ENCODE measurements at regions not wholly inside any gene's neighbourhood (a gene's known extent, or its start where the extent isn't known, plus 50 kb on each side); places are given as distances from the start of the nearest gene placed in this dataset.
A peak's percentile ranks its signal among the peaks of the same experiment; 100 is the strongest.
"Not testable (repeated sequence)": the region's sequence is repeated elsewhere in the genome, so short reads cannot be mapped to it uniquely, and the experiment has no call there.

DNA sequence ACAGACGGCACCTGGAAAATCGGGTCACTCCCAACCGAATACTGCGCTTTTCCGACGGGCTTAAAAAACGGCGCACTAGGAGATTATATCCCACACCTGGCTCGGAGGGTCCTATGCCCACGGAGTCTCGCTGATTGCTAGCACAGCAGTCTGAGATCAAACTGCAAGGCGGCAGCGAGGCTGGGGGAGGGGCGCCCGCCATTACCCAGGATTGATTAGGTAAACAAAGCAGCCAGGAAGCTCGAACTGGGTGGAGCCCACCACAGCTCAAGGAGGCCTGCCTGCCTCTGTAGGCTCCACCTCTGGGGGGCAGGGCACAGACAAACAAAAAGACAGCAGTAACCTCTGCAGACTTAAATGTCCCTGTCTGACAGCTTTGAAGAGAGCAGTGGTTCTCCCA lies 64.5 kb downstream of the SLC30A10 start:
- DNase-seq (ENCODE audit: low read depth) = not testable (repeated sequence)

- no peak for DNase-seq (ENCODE audit: low read depth)
Observed at GRCh38 chr1:219862366-219862765, 66.0 kb downstream of the SLC30A10 start.

DNA sequence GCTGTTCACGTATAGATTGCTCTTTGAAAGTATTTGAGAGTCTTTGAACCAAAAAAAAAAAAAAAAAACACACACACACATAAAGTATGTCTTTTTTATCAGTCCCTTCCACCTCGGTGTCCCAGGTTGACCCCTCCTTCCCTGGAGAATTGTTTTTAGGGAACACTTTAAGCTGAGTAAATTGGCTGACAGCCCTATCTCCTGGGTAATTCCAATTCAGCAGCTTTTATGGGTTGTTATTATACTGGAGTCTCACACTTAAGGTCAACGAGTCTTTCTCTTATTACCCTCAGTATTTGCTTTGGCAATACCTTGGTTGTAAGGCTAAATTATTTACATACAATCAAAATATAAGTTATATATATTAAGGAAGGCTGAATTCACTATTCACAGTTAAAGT lies 69.4 kb downstream of the SLC30A10 start:
- DNase-seq (ENCODE audit: low read depth) = no peak

DNA sequence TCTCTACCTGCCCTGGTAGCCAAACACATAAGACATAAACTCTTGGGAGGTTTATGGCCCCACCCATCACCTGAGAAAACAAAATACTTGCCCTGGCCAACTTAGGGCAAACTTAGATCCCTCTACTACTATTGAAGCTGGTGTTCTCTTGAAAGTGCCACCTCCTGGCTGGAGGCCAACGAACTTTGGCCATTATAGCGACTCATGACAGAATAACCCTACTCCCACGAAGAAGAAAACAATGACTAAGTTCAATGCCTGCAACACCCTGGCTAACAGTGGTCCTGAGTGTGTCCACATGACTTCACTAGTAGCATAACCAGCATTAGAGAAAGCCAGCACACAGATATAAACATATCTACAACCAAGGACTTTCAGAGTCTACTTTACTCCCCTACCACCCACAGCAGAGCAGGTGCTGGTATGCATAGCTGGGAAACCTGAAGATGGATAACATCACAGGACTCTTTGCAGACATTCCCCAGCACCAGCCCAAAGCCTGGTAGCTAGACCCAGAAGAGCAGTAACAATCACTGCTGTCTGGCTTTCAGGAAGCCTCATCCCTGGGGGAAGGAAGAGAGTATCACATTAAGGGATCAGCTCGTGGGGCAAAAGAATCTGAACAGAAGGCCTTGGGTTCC lies 81.0 kb downstream of the SLC30A10 start:
- no peak for DNase-seq (ENCODE audit: low read depth)

GRCh38 chr1:219839595-219839994 lies 88.8 kb downstream of the SLC30A10 start:
- DNase-seq (ENCODE audit: low read depth) = not testable (repeated sequence)

- DNase-seq (ENCODE audit: low read depth) = no peak
Observed at GRCh38 chr1:219837994-219838294, 90.4 kb downstream of the SLC30A10 start.

- DNase-seq (ENCODE audit: low read depth) = peak; percentile 11
Observed at GRCh38 chr1:219837274-219837993, 90.9 kb downstream of the SLC30A10 start.

DNA sequence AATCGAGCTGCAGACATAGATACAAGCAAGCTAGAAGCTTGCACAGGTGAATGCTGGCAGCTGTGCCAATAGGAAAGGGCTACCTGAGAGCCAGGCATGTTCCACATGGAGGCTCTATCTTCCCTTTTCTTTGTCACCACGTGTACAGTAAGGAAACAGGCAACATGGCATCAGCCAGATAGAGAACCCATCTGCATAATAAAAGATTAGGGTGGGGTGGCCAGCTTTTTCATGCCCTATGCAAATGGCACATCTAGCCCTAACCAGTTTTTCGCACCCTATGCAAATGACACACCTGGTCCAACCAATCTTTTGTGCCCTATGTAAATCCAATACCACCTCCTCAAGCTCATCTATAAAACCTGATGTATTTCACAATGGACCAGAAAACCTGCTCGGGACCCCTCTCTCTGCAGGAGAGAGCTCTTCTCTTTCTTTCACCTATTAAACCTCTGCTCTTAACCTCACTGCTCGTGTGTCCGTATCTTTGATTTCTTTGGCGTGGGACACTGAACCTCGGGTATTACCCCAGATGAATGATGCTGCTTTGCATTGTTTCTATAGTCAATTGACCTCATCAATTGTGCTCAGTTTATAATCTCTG lies 93.9 kb downstream of the SLC30A10 start:
- DNase-seq (ENCODE audit: low read depth) = no peak

GRCh38 chr1:219833214-219833815 lies 95.0 kb downstream of the SLC30A10 start:
- no peak for DNase-seq (ENCODE audit: low read depth)

DNA sequence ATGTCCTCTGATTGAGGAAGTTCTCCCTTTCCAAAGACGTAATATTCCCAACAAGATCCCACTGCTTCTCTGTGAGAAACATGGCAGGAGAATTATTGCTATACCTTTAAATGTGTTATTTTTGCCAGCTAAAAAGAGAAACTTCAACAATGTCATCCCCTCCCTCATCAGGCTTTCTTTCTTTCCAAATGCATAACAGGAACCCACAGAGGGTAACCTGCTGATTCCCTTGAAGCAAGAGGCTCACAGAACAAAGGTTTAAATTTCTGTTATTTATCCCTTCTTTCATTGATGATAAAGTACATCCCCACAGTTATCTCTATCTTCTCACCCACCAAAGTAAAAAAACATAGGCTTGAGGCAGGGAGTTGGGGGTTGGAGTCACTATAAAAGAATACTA lies 102.1 kb downstream of the SLC30A10 start:
- no peak for DNase-seq (ENCODE audit: low read depth)

GRCh38 chr1:219825355-219825754 lies 103.0 kb downstream of the SLC30A10 start:
- no peak for DNase-seq (ENCODE audit: low read depth)

DNA sequence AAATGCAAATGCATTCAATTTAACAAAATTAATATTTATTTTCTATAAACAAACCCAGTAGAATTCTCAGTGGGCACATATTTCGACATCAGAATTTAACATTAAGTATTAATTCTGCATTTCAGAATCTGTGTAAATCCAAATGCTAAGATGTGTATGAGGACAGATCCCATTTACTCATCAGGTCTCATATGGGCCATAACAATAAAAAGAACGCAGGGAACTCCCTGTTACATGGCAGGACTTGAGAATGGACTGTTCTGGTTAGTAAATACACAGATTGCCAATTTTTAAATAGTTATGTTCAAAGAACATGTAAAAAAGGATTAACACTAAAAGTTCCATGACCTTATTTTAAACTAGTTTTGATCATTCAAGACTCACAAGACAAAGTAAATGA lies 104.0 kb downstream of the SLC30A10 start:
- no peak for DNase-seq (ENCODE audit: low read depth)

GRCh38 chr1:219820551-219820950 lies 107.8 kb downstream of the SLC30A10 start:
- no peak for DNase-seq (ENCODE audit: low read depth)

GRCh38 chr1:219817914-219818313 lies 110.4 kb downstream of the SLC30A10 start:
- DNase-seq (ENCODE audit: low read depth) = no peak

GRCh38 chr1:219813294-219813693 lies 115.1 kb downstream of the SLC30A10 start:
- DNase-seq (ENCODE audit: low read depth) = no peak

DNA sequence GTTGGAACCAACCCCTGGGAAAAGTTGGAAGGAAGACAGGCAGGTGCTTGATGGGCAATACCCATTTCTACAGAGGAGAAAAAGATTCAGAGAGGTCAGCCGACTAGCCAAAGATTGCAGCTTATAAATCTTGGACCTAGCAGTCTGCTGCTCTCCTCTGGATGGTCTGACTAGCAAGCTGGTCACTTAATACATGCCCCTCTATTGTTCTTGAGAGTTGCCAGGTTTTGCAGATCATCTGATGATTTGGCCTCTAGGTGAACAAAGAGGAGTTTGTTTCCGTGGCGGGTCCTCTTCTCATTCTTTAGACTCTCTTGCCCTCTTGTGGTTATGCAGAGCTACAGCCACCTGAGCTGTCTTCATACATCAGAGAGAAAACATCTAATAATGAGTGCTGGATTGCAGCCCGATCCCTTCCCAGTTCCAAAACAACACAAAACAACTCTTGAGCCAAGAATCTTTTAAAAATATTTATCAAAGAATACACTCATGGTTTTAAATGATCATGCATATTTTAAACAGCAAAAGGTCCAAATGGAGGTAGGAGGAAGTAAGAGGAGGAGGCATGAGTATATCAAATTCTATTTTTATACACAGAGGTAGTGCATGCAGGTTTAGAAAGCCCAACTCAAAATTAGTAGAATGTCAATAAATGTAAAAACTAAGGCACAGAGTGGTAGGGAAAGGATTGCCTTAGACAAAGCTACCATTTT lies 115.7 kb downstream of the SLC30A10 start:
- no peak for DNase-seq (ENCODE audit: low read depth)

DNA sequence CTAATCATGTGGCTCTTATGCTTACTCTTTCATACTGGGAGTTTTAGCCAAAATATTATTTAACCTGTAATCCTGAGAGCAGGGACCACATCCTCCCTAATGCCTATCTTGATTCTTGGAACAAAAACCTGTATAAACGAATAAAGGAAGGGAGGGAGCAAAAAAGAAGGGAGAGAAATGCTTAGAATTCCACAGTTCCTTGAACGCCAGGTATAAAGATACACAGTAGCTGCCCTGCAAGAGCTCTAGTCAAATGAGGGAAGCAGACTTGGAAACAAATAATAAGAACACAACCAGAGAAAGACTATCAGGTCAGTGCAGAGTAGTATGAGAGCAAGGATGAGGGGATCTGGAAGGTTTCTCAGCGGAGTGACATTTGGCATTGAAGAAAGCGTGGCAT lies 116.3 kb downstream of the SLC30A10 start:
- DNase-seq (ENCODE audit: low read depth) = no peak

DNA sequence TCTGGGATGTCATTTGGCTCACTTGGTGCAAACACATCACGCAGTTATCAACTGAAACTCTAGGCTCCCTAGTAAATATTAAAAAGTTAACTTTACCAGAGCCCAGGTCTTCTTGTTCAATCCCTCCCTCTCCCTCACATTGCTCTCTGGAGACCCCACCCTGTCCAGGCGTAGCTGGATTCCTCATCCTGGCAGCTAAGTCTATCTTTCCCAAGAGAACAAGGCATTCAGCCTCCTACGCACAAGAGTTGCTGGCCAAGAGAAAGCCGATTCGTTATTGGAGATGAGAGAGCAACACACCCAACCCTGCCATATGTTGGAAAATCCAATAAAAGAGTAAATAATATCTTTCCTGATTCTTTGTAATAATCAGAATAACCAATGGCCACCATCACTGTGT lies 117.9 kb downstream of the SLC30A10 start:
- DNase-seq (ENCODE audit: low read depth) = no peak

GRCh38 chr1:219808790-219809189 lies 119.6 kb downstream of the SLC30A10 start:
- no peak for DNase-seq (ENCODE audit: low read depth)

- no peak for DNase-seq (ENCODE audit: low read depth)
Observed at GRCh38 chr1:219806642-219807041, 121.7 kb downstream of the SLC30A10 start.

DNA sequence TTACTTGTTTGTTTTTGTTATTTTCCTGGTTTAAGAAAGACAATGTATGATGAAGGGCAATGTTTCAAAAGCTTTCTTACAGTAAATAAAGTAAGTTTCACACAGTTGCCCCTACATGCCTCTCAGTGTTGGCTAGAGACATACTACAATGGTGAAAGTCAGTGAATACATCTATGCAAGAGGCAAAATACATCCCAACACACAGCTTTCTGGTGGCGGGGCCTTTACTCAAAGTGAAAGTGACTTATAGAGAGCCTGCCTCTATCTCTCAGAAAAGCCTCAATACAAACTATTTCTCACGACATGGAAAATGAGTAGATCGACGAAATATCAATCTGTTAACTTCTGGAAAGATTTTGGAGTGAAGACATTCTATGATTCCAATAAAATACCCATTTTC lies 122.3 kb downstream of the SLC30A10 start:
- DNase-seq (ENCODE audit: low read depth) = no peak

- DNase-seq (ENCODE audit: low read depth) = no peak
Observed at GRCh38 chr1:219805191-219805590, 123.2 kb downstream of the SLC30A10 start.

All from GM04503 (cell line).